IMR-90 (cell line): ENCODE measurements at regions not wholly inside any gene's neighbourhood (a gene's known extent, or its start where the extent isn't known, plus 50 kb on each side); places are given as distances from the start of the nearest gene placed in this dataset.
A peak's percentile ranks its signal among the peaks of the same experiment; 100 is the strongest.

Source experiments
- ATAC-seq: fragments of 200-7000 bp; cut with Tn5 transposase; 2 replicates; pipeline ENCODE4 v1.9.1; 2020; ENCODE audit warnings: low read depth, mild to moderate bottlenecking, moderate library complexity
- BruUV-seq: library from RNA; stranded (reverse); fragments of 400-500 nt; replicated peaks from 2 replicates; lab custom pipeline; 2021; lab: Mats Ljungman, UMichigan
- CTCF ChIA-PET: fragments of 300-600 bp; formaldehyde crosslinking; extraction: SDS; loops from one replicate; lab custom pipeline; 2021; ENCODE audit warnings: antibody characterized with exemption; lab: Yijun Ruan, JAX
- POLR2A ChIA-PET: fragments of 300-600 bp; sonication (Branson Sonifier 250); formaldehyde crosslinking; loops from one replicate; lab custom pipeline; 2022; ENCODE audit warnings: antibody characterized with exemption; ENCODE audit not compliant: unreplicated experiment; lab: Charles Lee
- DNase-seq: peaks from one replicate; pipeline ENCODE4 v3.0.0; 2013
- H2AFZ ChIP-seq: replicated peaks from 2 replicates; pipeline ENCODE3; 2013; ENCODE audit warnings: low read length, mild to moderate bottlenecking; ENCODE audit not compliant: poor library complexity
- H2AK5ac ChIP-seq: 2 replicates; pipeline ENCODE4 v1.6.1; 2013; ENCODE audit warnings: low read depth, low read length, inconsistent platforms
- H2AK9ac ChIP-seq: replicated peaks from 2 replicates; pipeline ENCODE3; 2013; ENCODE audit warnings: mild to moderate bottlenecking, low read depth, low read length, moderate library complexity; ENCODE audit not compliant: poor library complexity
- H2BK120ac ChIP-seq: 2 replicates; pipeline ENCODE4 v1.6.1; 2013; ENCODE audit warnings: low read depth, low read length, inconsistent platforms
- H2BK15ac ChIP-seq: 3 replicates; pipeline ENCODE4 v1.6.1; 2013; ENCODE audit warnings: low read depth, low read length, inconsistent platforms
- H2BK20ac ChIP-seq: 2 replicates; pipeline ENCODE4 v1.6.1; 2013; ENCODE audit warnings: low read depth, mild to moderate bottlenecking, inconsistent platforms, low read length, moderate library complexity
- H2BK5ac ChIP-seq: 2 replicates; pipeline ENCODE4 v1.6.1; 2013; ENCODE audit warnings: mild to moderate bottlenecking, low read depth, low read length, inconsistent platforms; ENCODE audit not compliant: poor library complexity, severe bottlenecking
- H3K14ac ChIP-seq: replicated peaks from 2 replicates; pipeline ENCODE4 v1.6.1; 2013; ENCODE audit warnings: low read depth, low read length, inconsistent platforms
- H3K18ac ChIP-seq: 2 replicates; pipeline ENCODE4 v1.6.1; 2013; ENCODE audit warnings: low read depth, low read length, control low read depth
- H3K23ac ChIP-seq: 2 replicates; pipeline ENCODE4 v1.6.1; 2013; ENCODE audit warnings: low read depth, low read length, inconsistent platforms
- H3K27ac ChIP-seq: 2 replicates; pipeline ENCODE4 v1.5.1; 2013; ENCODE audit warnings: mild to moderate bottlenecking, control low read depth, low read length; ENCODE audit not compliant: insufficient read depth
- H3K27me3 ChIP-seq: 2 replicates; pipeline ENCODE4 v1.6.1; 2013; ENCODE audit warnings: low read length; ENCODE audit not compliant: control insufficient read depth, insufficient read depth
- H3K36me3 ChIP-seq: 2 replicates; pipeline ENCODE4 v1.6.1; 2013; ENCODE audit warnings: low read length, mixed read lengths; ENCODE audit not compliant: control insufficient read depth, insufficient read depth
- H3K4ac ChIP-seq: 2 replicates; pipeline ENCODE4 v1.6.1; 2013; ENCODE audit warnings: low read depth, low read length, inconsistent platforms
- H3K4me1 ChIP-seq: 2 replicates; pipeline ENCODE4 v1.6.1; 2013; ENCODE audit warnings: low read length, mixed read lengths; ENCODE audit not compliant: control insufficient read depth, insufficient read depth
- H3K4me2 ChIP-seq: 2 replicates; pipeline ENCODE4 v1.6.1; 2013; ENCODE audit warnings: low read depth, mild to moderate bottlenecking, control low read depth, low read length, moderate library complexity
- H3K4me3 ChIP-seq: 2 replicates; pipeline ENCODE4 v1.5.1; 2013; ENCODE audit warnings: low read depth, mild to moderate bottlenecking, control low read depth, low read length, moderate library complexity; ENCODE audit not compliant: insufficient read depth
- H3K56ac ChIP-seq: 2 replicates; pipeline ENCODE4 v1.6.1; 2013; ENCODE audit warnings: low read length, inconsistent platforms; ENCODE audit not compliant: insufficient read depth; ENCODE audit errors: extremely low read depth
- H3K79me1 ChIP-seq, 2 experiments: 2 replicates each; pipeline ENCODE4 v1.6.1; 2013; ENCODE audit warnings: low read length in 2 of 2, inconsistent platforms in 1 of 2, low read depth in 1 of 2
- H3K9ac ChIP-seq: 2 replicates; pipeline ENCODE4 v1.6.1; 2013; ENCODE audit warnings: low read depth, low read length, control low read depth
- H3K9me1 ChIP-seq: 2 replicates; pipeline ENCODE4 v1.6.1; 2013; ENCODE audit warnings: low read length, inconsistent platforms; ENCODE audit not compliant: insufficient read depth
- H3K9me3 ChIP-seq: 2 replicates; pipeline ENCODE4 v1.6.1; 2013; ENCODE audit warnings: low read length; ENCODE audit not compliant: control insufficient read depth, insufficient read depth
- H4K20me1 ChIP-seq: 2 replicates; pipeline ENCODE4 v1.6.1; 2013; ENCODE audit warnings: low read length, inconsistent platforms; ENCODE audit not compliant: insufficient read depth
- H4K5ac ChIP-seq: 2 replicates; pipeline ENCODE4 v1.6.1; 2013; ENCODE audit warnings: mild to moderate bottlenecking, low read depth, low read length, control low read depth
- H4K8ac ChIP-seq, 2 experiments: 2 replicates each; pipeline ENCODE4 v1.6.1; 2013; ENCODE audit warnings: low read depth in 2 of 2, low read length in 2 of 2, control low read depth in 1 of 2, inconsistent platforms in 1 of 2
- H4K91ac ChIP-seq: 2 replicates; pipeline ENCODE4 v1.6.1; 2013; ENCODE audit warnings: low read depth, low read length, inconsistent platforms; ENCODE audit not compliant: insufficient read depth
- CEBPB ChIP-seq: IDR thresholded peaks from 2 replicates; pipeline ENCODE4 v1.6.1; 2012; ENCODE audit warnings: low read depth, low read length, improper control_type of control experiment
- CHD1 ChIP-seq: IDR thresholded peaks from 2 replicates; pipeline ENCODE4 v1.6.1; 2012; ENCODE audit warnings: low read depth, low read length, improper control_type of control experiment
- FOS ChIP-seq: fragments of 150-350 bp; IDR thresholded peaks from 2 replicates; pipeline ENCODE4 v1.6.1; 2016; ENCODE audit warnings: low read depth, low read length
- MAFK ChIP-seq: IDR thresholded peaks from 2 replicates; pipeline ENCODE4 v1.6.1; 2012; ENCODE audit warnings: low read depth, low read length, improper control_type of control experiment
- MAZ ChIP-seq: IDR thresholded peaks from 2 replicates; pipeline ENCODE4 v1.6.1; 2012; ENCODE audit warnings: low read depth, mild to moderate bottlenecking, low read length, improper control_type of control experiment, moderate library complexity, borderline replicate concordance
- MXI1 ChIP-seq: IDR thresholded peaks from 2 replicates; pipeline ENCODE4 v1.6.1; 2012; ENCODE audit warnings: low read depth, mild to moderate bottlenecking, low read length, moderate library complexity, borderline replicate concordance
- POLR2A ChIP-seq: IDR thresholded peaks from 2 replicates; pipeline ENCODE4 v1.6.1; 2012; ENCODE audit warnings: mild to moderate bottlenecking, low read depth, low read length
- RAD21 ChIP-seq: IDR thresholded peaks from 2 replicates; pipeline ENCODE4 v1.6.1; 2012; ENCODE audit warnings: low read length, improper control_type of control experiment
- RCOR1 ChIP-seq: IDR thresholded peaks from 2 replicates; pipeline ENCODE4 v1.6.1; 2012; ENCODE audit warnings: mild to moderate bottlenecking, low read length, improper control_type of control experiment; ENCODE audit not compliant: insufficient replicate concordance
- RFX5 ChIP-seq: IDR thresholded peaks from 2 replicates; pipeline ENCODE4 v1.8.0; 2012; ENCODE audit warnings: low read depth, mild to moderate bottlenecking, low read length, moderate library complexity
- WGBS, 2 experiments: methylation state at CpG; one replicate each; pipeline versions ENCODE4 v1.1.5 to v1.1.7; 2013; ENCODE audit warnings: missing lambda C conversion rate in 2 of 2; ENCODE audit not compliant: insufficient read length in 1 of 2; ENCODE audit errors: extremely low coverage in 2 of 2; 5-methylcytosine and 5-hydroxymethylcytosine counted together
- dilution Hi-C: fragments of 300-500 bp; cut with HindIII; formaldehyde crosslinking; loops from one replicate; pipeline ENCODE4 v1.14.3; 2018; ENCODE audit warnings: low sequenced_read_pairs; ENCODE audit not compliant: unreplicated experiment
- in situ Hi-C: fragments of 300-500 bp; cut with MboI; formaldehyde crosslinking; loops from 3 replicates; pipeline ENCODE4 v1.14.3; 2019; ENCODE audit warnings: low sequenced_read_pairs, inconsistent platforms, mixed read lengths
- intact Hi-C: fragments of 100-400 bp; cut with micrococcal nuclease; formaldehyde crosslinking; loops from 2 replicates; pipeline ENCODE4 v1.10.0; 2022
- TF ChIP-seq, protein P1 (sequence below): fragments of 150-350 bp; IDR thresholded peaks from 2 replicates; pipeline ENCODE4 v1.6.1; 2016; ENCODE audit warnings: low read depth, mild to moderate bottlenecking, low read length, moderate library complexity, borderline replicate concordance
- TF ChIP-seq, protein P2 (sequence below): fragments of 150-350 bp; IDR thresholded peaks from 2 replicates; pipeline ENCODE4 v1.6.1; 2017; ENCODE audit warnings: mild to moderate bottlenecking, antibody characterized with exemption, low read length, low read depth

- Histone ChIP-seq H2AK9ac (no peak overlapping the region), H3K36me3 (no peaks in the 10 kb centered on the region), H4K8ac (peak overlapping the region; percentile 46 to 59; a peak in 3 of 4 replicates), H2BK20ac (peak overlapping the region; percentile 51), H2BK15ac (peak overlapping the region; percentile 82), H3K23ac (peak overlapping the region; percentile 36; the same call in 1 of the 2 replicates), H3K56ac (no peak overlapping the region; the same call in none of the 2 replicates), H3K18ac (peak overlapping the region; percentile 92; the same call in 1 of the 2 replicates), H4K20me1 (no peaks in the 10 kb centered on the region), H3K79me1 (peaks cover 0 to 7% of the 10 kb centered on the region in 2 experiments; a peak in 1 of 4 replicates), H3K9ac (no peak overlapping the region), H2AK5ac (peak overlapping the region; percentile 12; the same call in 1 of the 2 replicates), H3K9me1 (peaks cover 8% of the 10 kb centered on the region), H3K4me2 (no peak overlapping the region; the same call in 1 of the 2 replicates), H2BK5ac (peak overlapping the region; percentile 90), H2AFZ (no peak overlapping the region), H2BK120ac (peak overlapping the region; percentile 89), H3K27me3 (no peaks in the 10 kb centered on the region), H3K27ac (peak overlapping the region; percentile 22; the same call in 1 of the 2 replicates), H3K14ac (peak overlapping the region; percentile 84), H3K9me3 (no peaks in the 10 kb centered on the region), H4K91ac (peak overlapping the region; percentile 66), H3K4ac (peak overlapping the region; percentile 38; the same call in 1 of the 2 replicates), H3K4me1 (peaks cover 15% of the 10 kb centered on the region; the same call in 1 of the 2 replicates), H3K4me3 (no peak overlapping the region), H4K5ac (peak overlapping the region; percentile 47; the same call in 1 of the 2 replicates)
- 100% methylated on average over 1 of the region's 4 CpGs; no CpG with 5 or more reads in 1 of the 2 experiments for WGBS, 2 experiments
- no peak for DNase-seq
- intact Hi-C loops (no loop called here), in situ Hi-C loops (loop anchor here (25.0 kb wide), 1 partner anchor 107 kb away; no protein-coding TSS in a partner anchor), dilution Hi-C loops (no loop called here)
- ATAC-seq = no peak
- ChIA-PET CTCF (no interaction called here), POLR2A (no interaction called here)
- no TSS peak for BruUV-seq
- TF ChIP-seq RFX5 (no peak), CEBPB (no peak), MAZ (no peak), MAFK (no peak), RAD21 (no peak), RCOR1 (no peak), FOS (no peak), CHD1 (no peak), MXI1 (no peak), POLR2A (no peak)
- TF ChIP-seq, protein P1, sequence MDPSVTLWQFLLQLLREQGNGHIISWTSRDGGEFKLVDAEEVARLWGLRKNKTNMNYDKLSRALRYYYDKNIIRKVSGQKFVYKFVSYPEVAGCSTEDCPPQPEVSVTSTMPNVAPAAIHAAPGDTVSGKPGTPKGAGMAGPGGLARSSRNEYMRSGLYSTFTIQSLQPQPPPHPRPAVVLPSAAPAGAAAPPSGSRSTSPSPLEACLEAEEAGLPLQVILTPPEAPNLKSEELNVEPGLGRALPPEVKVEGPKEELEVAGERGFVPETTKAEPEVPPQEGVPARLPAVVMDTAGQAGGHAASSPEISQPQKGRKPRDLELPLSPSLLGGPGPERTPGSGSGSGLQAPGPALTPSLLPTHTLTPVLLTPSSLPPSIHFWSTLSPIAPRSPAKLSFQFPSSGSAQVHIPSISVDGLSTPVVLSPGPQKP = no peak
- TF ChIP-seq, protein P2, sequence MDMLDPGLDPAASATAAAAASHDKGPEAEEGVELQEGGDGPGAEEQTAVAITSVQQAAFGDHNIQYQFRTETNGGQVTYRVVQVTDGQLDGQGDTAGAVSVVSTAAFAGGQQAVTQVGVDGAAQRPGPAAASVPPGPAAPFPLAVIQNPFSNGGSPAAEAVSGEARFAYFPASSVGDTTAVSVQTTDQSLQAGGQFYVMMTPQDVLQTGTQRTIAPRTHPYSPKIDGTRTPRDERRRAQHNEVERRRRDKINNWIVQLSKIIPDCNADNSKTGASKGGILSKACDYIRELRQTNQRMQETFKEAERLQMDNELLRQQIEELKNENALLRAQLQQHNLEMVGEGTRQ = no peak
These were observed 121.8 kb upstream of the MTAP start for GRCh38 chr9:21680590-21680989.
